ENCODE measurements at regions not wholly inside any gene's neighbourhood (a gene's known extent, or its start where the extent isn't known, plus 50 kb on each side); places are given as distances from the start of the nearest gene placed in this dataset.

- DNase-seq (ENCODE audit: low spot score): no peak
- TF ChIP-seq CTCF (conservative IDR thresholded peaks at IDR 0.05; ENCODE audit: low read depth): no peak
- POLR2A ChIA-PET (ENCODE audit: low non-redundant PET): no interaction called here
- CTCF ChIA-PET: no interaction called here
- H3K27ac ChIP-seq: no peak overlapping the region
These were observed 870.1 kb downstream of the JRKL start for GRCh38 chr11:97259884-97260283.

GRCh38 chr11:97263183-97263858, 873.5 kb downstream of the JRKL start:
- ChIA-PET POLR2A (ENCODE audit: low non-redundant PET) (no interaction called here), CTCF (no interaction called here)
- DNase-seq (ENCODE audit: low spot score): no peak
- no peak overlapping the region for H3K27ac ChIP-seq
- TF ChIP-seq CTCF (conservative IDR thresholded peaks at IDR 0.05; ENCODE audit: low read depth): no peak

GRCh38 chr11:97269527-97269926, 879.7 kb downstream of the JRKL start:
- CTCF ChIA-PET: no interaction called here

GRCh38 chr11:97279341-97279740, 889.5 kb downstream of the JRKL start:
- no peak for TF ChIP-seq CTCF (conservative IDR thresholded peaks at IDR 0.05; ENCODE audit: low read depth)
- ChIA-PET CTCF (no interaction called here), POLR2A (ENCODE audit: low non-redundant PET) (no interaction called here)

More at GRCh38 chr11:97269527-97269926, 879.7 kb downstream of the JRKL start:
- H3K27ac ChIP-seq: no peak overlapping the region
- POLR2A ChIA-PET (ENCODE audit: low non-redundant PET): no interaction called here
- no peak for TF ChIP-seq CTCF (conservative IDR thresholded peaks at IDR 0.05; ENCODE audit: low read depth)
- DNase-seq (ENCODE audit: low spot score): peak; percentile 1

GRCh38 chr11:97280347-97280746, 890.5 kb downstream of the JRKL start:
- no peak for DNase-seq (ENCODE audit: low spot score)
- no peak overlapping the region for H3K27ac ChIP-seq
- no peak for TF ChIP-seq CTCF (conservative IDR thresholded peaks at IDR 0.05; ENCODE audit: low read depth)
- ChIA-PET CTCF (no interaction called here), POLR2A (ENCODE audit: low non-redundant PET) (no interaction called here)

More at GRCh38 chr11:97279341-97279740, 889.5 kb downstream of the JRKL start:
- no peak for DNase-seq (ENCODE audit: low spot score)
- H3K27ac ChIP-seq: no peak overlapping the region

- POLR2A ChIA-PET (ENCODE audit: low non-redundant PET): no interaction called here
- CTCF ChIA-PET: interaction anchor here (0.7 kb wide), 1 partner anchor 286 kb away, joined by 3 read pairs; no protein-coding TSS in a partner anchor
These were observed 900.0 kb downstream of the JRKL start for GRCh38 chr11:97289823-97290222.

More at GRCh38 chr11:97289823-97290222, 900.0 kb downstream of the JRKL start:
- no peak overlapping the region for H3K27ac ChIP-seq
- no peak for DNase-seq (ENCODE audit: low spot score)
- no peak for TF ChIP-seq CTCF (conservative IDR thresholded peaks at IDR 0.05; ENCODE audit: low read depth)

Data from RWPE1 (cell line).